HG02938 (cell line): ENCODE measurements at regions not wholly inside any gene's neighbourhood (a gene's known extent, or its start where the extent isn't known, plus 50 kb on each side); places are given as distances from the start of the nearest gene placed in this dataset.

Source experiments
- ATAC-seq: cut with Tn5 transposase; IDR thresholded peaks from one replicate; pipeline ENCODE4 v1.9.1; 2021; ENCODE audit warnings: mild to moderate bottlenecking, moderate library complexity; ENCODE audit not compliant: unreplicated experiment

DNA sequence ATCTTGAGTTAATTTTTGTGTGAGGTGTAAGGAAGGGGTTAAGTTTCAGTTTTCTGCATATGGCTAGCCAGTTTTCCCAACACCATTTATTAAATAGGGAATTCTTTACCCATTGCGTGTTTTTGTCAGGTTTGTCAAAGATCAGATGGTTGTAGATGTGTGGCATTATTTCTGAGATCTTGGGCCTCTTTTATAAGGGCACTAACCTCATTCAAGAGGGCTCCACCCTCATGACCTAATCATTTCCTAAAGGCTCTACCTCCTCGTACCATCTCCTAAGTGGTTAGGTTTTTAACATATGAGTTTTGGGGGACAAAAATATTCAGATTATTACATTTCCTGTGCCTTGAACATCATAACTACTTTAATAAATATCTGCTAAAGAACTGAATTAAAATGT lies 510.9 kb downstream of the UTRN start:
- ATAC-seq = no peak

DNA sequence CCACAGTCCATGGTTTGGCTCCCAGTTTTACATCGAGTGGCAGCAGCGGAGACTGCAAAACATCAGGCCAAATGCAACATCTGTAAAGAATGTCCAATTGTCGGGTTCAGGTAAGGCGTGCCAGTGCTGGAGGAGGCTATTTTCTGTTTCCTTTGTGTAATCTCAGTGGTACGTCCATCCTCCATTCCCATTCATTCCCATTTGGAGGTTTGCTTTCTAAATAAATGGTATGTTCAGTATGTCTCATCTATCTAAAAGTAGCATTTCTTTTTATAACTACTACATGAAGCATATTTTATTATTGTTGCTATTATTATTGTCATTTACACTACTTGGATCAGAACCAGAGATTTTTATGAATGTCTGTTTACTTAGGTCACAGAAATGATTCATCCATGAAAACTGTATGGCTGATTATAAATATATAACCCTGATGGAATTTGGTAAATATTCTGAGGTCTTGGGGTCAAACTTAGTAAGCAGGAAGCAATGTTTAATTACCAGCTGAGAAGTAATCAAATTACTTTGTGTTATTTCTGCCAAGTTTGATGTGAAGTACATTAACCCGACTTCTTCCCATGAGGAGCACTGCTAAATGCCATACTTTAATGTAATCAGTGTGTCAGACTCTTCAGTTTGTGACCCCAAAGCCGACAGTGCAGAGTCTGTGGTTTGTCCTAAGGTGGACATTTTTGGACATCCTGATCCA lies 512.9 kb downstream of the UTRN start:
- ATAC-seq = no peak

DNA sequence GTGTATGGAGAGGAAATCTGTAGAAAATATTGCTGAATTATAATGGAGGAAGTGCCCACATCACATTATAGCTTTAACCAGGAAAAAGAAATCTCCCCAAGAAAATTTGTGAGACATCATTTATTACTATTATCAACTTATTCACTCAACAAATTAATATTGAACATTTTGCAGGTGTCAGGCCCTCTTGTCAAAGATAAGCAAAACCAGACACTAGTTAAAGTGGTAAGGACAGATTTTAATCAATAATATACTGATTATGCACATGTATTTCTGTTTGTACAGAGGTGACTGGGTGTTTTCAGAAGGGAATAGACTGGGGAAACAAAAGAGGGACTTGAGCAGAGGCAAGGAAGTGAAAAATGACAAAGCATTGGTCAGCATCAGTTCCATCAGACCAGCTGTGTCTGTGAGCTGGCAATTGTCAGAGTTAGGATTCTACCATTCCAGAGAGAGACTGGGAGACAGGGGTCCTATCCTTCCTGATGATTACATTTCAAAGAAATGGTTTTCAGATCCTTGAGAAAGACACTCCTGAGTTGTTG lies 519.2 kb downstream of the UTRN start:
- ATAC-seq = no peak

DNA sequence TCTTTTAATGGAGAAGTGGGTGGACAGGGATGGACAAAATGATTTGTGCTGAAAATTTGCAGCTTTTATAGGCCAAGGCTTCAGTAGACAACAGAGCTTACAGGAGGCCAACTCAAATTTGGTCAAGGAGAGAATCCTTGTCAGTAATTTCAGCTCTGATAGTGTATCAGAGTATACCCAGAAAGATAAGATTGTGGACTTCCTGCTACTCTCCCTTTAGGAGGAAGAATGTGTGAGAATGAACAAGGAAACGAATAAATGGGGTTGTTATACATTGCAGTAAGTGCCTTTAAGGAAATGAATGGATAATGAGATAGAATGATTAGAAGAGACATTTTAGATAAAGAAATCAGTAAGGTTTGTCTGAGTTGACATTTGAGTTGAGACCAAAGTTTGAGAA lies 519.9 kb downstream of the UTRN start:
- no peak for ATAC-seq

DNA sequence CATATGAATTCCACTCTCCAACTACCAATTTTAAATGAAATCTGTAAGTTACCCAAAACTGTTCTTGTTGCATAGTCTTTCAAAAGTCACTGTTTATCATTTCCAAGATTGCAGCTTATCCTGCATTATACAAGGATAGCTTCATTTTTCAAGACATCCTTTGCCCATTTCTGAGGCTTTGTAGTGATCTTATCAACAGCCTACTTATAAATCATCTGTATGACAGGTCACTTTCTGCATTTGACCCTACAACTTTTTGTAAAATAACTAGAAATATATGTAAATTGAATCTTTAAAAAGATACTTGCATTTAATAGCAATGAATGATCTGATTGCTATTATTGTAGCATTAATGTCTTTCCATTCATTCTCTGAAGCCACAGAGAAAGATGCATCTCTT lies 521.1 kb downstream of the UTRN start:
- ATAC-seq = no peak

DNA sequence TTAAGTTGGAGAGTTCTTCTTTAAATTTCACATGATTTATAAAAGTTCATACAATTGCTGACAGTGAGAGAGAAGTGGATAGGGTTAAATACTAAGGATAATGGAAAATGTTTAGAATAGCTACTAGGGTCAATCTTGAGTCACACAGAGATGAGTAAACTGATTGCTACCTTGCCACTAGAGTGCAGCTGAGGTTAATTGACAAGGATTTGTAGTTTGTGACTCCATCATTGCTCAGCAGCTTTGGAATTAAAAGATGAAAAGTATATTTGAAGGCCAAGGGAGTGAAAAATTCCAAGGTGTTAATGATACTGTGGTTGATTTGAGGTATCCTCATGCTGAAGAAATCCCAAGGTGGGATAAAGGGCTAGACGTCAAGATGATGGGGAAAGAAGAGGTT lies 524.0 kb downstream of the UTRN start:
- no peak for ATAC-seq

DNA sequence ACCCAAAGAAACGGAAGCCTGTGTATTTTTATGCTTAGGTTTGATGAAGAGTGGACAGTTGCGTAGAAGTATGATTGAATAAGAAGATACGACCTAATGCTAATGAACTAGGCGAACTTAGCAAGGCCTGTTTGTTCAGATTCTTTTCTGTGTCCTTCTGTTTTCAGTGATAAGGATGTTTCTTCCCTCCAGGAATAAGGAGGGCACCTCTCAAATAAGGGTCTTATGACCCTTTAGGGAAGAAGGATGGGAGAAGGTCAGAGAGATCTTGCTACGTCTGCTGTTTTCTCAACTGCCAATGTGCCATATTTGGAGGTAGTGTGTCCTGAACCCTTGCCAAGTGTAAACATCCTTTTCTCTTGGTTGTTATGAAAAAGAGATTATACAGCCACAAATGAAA lies 524.8 kb downstream of the UTRN start:
- ATAC-seq = no peak

DNA sequence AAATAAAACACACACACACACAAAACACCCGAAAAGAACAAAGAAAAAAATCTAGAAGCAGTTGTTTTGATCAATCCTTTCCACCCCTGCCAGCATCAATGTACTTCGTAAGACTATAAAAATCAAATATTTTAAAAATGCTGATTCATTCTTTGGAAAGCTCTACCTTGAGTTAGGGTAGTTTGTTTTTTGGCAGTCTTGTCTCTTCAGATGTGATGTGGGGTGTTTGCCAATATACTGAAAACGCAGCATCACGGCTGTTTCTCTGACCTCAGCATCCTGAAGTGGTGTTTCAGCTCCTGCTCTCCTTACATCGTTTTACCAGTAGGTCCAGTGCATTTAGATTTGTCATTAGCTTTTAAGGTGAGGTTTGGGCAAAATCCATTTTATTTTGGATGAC lies 526.0 kb downstream of the UTRN start:
- no peak for ATAC-seq

DNA sequence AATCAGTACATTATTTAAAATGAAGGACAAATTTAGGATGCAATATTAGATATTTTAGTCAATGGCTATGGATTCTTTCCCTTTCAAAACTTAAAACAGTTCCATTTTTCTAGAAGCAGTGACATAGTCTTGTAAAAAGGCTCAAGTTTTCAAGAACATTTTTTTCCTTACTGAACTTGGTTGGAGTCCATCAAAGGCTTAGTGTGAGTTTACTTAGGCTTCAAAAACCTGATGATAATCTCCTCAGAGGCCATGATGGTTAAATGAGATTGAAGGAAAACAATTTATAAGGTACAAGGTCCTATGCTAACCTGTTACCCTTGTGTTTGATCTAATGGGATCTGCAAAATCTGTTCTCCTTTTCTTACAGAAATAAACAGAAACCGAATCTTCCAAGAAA lies 531.8 kb downstream of the UTRN start:
- ATAC-seq = no peak

DNA sequence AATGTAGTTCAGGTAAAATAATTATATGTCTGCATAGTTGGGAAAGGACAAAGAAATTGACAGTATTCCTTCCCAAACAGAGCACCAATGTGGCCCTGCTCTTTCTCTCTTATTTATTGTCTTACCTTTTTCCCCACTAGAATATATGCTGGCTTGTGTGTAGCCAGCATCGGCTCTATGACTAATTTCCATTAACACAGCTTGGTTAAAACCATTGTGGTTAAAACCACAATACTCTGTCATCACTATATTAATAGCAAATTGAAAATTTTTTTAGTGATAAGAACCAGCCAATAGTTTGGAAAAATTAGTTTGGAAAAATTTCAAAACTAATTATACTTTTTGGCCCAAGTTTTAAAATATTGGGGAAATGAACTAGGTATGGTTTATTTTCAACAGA lies 535.1 kb downstream of the UTRN start:
- ATAC-seq = no peak

DNA sequence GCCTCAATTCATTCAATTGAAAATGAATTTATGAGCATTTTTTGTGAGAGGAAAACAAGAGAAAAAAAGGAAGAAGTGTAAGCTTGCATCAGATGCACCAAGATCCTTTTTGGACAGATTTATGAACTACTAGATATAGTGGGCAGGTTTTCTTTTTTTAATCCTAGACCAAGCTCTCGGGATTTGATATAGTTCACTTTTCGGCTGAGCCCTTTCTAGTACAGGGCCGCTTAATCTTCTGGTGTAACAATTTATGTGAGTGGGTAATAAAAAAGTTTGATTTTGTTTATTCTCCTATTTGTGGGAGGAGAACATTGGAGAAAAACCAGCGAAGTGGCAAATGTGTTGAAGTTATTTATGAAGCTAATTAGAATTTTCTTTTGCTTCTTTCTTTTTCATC lies 538.0 kb downstream of the UTRN start:
- ATAC-seq = no peak

DNA sequence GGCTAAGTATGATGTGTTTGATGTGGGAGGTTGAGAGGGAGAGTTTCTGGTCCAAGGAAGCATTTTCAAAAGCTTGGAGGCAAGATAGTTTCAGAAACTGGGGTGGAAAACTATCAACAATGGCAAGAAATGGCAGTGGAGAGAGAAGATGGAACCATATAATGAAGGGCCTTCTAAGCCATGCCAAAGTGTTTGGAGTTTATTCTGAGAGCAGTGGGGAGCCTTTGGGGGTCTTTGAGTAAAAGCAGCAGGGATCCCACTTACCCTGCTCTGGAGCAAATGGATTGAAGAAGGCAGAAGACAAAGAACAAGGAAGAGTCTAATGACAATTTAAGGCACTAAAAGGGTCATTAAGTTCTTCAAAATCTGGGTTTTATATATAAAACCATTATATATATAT lies 538.9 kb downstream of the UTRN start:
- no peak for ATAC-seq

DNA sequence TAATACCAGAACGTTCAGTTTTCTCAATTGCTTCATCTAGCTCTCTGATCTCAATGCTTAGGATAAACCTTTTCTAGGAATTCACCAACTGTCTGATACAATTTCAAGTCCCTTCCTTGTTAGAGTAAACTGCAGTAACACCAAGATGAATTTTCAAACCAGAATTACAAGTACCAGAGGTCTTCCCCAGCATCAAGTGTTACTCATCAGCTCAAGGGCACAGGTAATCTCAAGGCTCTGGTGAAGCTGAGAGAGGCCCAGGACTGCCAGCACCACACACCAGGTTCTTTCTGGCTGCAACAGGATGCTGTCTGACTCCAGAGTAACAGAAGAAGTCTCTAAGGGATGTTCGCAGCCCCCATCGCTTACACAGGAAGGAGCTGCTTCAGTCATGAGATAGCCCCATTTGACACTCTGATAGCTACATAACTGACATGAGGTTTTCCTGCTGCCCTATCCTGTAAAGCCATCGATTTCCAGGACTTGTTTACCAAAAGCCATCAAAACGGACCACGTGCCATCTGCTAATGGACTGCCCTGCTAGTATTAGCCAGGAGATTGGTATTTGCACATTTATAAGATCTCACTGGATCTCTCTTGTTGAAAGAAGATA lies 549.4 kb downstream of the UTRN start:
- no peak for ATAC-seq

DNA sequence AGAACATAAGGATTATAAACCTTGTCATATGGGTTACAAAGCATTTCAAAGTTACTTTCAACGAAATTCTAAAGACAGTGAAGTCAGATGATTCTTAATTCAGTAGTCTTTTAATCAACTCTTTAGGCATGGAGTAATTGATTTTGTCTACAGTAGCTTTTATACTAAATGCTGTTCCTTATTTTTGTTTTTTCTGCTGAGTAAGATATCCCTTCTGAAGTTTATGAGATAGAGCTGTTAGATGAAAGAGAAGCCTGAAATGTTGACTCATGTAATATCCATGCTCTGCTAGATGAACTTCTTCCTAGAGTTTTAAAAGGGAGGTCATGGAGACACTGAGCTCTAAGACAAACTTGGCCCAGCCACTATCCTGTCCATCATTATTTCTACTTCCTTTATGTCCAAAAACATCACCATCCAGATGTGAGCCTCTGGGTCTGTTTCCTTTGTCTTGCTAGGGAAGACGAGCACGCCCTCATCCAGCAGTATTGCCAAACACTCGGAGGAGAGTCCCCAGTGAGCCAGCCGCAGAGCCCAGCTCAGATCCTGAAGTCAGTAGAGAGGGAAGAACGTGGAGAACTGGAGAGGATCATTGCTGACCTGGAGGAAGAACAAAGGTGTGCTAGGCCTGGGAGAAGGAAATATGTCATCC lies 550.3 kb downstream of the UTRN start:
- no peak for ATAC-seq

DNA sequence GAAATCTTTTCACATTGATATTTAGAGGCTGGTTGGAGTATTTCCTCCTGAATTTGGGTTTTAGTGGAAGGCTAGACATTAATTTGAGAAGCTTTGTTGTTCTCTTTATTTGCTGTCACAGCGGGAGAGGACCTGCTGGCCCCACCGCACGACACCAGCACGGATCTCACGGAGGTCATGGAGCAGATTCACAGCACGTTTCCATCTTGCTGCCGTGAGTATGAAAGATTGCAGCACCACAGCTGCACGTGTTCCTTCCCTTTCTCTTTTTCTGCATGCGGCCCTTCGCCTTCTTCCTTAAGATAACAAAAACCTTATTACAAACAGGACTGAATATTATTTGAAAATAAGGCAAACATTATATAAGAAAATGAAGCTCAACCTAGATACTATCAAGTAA lies 555.5 kb downstream of the UTRN start:
- no peak for ATAC-seq

DNA sequence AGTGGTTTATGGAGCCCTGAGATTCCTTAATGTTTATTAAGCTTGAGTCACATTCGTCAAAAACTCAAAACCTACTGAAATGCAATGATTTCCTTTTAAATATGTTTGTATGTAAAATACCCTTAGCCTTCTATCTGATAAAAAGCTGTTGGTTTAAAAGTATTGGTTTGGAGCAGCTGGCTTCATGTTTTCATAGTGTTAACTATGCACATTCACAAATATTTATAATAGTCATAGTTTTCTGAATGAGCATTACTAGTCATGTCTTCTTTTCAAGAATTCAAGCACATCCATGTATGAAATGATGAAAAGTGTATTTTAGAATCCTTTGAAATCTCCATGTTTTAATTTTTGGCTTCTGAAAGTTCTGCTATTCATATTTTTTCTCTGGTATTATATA lies 558.6 kb downstream of the UTRN start:
- ATAC-seq = no peak

DNA sequence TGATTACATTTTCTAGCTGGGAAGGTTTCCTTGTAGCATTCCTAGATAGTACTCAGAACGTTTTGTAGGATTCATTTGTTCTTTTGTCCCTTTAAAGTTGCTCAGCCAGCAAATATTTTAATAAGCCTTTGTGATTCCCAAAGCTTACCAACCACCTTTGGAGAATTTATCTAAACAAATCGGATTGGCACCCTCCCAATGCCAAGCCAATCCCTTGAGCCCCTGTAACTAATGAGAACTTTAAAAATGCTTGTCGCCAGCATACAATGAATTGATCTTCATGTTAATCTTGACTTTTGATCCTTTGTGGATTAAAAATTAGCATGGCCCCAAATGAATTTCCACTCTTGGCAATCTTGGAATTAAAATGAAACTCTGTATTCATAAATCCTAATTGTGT lies 559.5 kb downstream of the UTRN start:
- no peak for ATAC-seq

DNA sequence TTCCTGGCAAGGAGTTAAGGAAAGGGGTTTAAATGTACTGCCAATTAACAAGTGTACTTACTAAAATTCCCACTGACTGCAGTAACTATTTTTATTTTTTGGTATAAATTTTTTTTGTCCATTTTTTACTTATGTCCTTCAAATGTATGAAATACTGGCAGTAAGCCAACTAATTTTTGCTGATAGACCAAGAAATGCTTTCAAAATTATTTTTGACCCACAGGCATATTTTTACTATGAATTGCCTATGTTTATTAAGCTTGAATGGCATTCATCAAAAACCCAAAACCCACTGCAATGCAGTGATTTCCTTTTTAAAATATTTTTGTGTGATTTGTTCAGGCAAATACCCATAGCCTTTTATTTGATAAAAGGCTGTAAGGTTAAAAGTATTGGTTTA lies 560.1 kb downstream of the UTRN start:
- no peak for ATAC-seq

DNA sequence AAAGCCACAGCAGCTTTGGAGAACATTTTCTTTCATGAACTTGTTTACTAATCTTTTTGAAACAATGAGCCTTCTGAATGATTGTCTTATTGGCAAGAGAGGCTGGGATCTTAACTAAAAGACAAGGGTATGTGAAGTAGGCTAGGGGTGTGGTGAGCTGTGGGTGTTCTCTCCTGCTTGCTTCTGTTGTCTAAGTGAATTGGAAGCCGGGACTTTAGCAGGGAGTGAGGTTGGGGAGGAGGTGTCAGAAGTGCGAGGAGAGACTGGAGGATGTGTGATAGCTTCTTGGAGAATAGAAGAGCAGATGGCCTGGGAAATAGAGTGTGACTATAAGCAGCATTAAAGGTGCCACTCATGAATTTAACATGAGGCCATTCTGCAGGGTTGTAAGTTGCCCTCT lies 562.8 kb downstream of the UTRN start:
- no peak for ATAC-seq

DNA sequence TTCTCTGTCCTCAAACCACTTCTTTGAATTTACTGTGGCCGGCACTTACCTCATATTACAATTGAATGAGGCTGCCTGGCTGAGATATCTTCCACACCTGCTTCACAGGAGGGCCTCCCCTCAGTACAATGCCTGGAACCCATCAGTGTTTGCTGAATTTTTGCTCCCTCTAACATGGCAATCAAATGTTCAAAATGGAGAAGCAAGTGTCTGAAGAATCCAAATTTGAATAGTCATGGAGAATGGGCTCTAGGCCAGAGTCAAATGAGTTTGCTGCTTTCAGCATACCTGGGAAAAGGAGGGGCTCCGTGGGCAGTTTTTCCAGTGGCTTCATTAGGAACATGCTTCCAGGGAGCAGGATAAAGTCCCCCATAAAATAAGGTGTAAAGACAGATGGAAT lies 564.8 kb downstream of the UTRN start:
- ATAC-seq = no peak

DNA sequence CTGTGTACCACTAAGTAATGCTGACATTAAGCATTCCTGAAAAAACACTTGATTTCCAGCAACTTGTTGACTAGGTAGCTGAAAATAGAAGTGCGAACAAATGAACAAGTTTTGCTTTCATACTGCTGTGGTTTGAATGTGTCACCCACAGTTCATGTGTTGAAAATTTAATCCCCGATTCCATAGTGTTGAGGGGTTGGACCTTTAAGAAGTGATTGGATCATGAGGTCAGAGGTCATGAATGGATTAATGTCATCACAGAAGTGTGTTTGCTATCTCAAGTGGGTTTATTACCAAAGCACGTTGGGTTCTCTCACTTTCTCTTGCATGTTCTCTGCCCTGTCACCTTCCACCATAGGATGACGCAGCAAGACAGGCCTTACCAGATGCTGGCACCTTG lies 568.5 kb downstream of the UTRN start:
- no peak for ATAC-seq

DNA sequence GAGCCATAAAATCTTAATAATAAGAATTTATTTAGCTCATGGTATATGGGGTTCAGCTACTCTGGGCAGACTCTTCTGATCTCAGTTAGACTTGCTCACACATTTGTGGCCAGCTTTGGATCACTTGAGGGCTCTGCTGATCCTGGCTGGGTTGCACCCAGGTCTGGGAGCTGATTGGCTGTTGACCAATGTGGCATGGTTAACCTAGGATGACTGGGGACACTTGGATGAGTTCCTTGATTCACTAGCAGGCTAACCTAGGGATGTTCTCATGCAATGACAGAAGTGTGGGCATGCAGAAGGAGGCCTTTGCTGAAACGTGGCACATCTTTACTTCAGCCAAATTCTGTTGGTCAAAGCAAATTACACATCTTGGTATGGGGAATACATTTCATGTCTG lies 569.5 kb downstream of the UTRN start:
- ATAC-seq = no peak
